LNCAP (cell line): ENCODE measurements at regions not wholly inside any gene's neighbourhood (a gene's known extent, or its start where the extent isn't known, plus 50 kb on each side); places are given as distances from the start of the nearest gene placed in this dataset.

Experiments used
- TF ChIP-seq, protein P1 (sequence below): fragments of 450-650 bp; IDR thresholded peaks from 2 replicates; pipeline ENCODE4 v1.5.1; 2017; ENCODE audit warnings: mild to moderate bottlenecking

DNA sequence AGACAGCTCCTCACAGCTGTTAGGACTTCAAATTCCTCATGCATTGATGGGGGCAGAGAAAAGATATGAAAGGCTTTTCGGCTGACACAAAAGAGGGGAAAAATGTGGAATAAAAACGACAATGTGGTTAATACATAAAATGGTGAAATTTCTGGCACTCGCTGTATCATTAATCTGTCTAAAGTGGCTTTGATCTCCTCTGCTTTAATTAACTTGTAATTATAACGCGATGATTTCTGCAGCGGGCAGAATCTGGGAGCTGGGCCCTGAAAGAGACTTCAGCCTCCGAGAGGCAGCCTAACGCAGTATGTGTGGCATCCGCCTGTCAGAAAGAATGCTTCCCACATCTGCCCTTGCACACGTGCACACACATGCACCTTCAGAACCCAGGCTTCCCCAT lies 144.1 kb upstream of the IGSF21 start:
- TF ChIP-seq, protein P1, sequence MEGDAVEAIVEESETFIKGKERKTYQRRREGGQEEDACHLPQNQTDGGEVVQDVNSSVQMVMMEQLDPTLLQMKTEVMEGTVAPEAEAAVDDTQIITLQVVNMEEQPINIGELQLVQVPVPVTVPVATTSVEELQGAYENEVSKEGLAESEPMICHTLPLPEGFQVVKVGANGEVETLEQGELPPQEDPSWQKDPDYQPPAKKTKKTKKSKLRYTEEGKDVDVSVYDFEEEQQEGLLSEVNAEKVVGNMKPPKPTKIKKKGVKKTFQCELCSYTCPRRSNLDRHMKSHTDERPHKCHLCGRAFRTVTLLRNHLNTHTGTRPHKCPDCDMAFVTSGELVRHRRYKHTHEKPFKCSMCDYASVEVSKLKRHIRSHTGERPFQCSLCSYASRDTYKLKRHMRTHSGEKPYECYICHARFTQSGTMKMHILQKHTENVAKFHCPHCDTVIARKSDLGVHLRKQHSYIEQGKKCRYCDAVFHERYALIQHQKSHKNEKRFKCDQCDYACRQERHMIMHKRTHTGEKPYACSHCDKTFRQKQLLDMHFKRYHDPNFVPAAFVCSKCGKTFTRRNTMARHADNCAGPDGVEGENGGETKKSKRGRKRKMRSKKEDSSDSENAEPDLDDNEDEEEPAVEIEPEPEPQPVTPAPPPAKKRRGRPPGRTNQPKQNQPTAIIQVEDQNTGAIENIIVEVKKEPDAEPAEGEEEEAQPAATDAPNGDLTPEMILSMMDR = no peak

DNA sequence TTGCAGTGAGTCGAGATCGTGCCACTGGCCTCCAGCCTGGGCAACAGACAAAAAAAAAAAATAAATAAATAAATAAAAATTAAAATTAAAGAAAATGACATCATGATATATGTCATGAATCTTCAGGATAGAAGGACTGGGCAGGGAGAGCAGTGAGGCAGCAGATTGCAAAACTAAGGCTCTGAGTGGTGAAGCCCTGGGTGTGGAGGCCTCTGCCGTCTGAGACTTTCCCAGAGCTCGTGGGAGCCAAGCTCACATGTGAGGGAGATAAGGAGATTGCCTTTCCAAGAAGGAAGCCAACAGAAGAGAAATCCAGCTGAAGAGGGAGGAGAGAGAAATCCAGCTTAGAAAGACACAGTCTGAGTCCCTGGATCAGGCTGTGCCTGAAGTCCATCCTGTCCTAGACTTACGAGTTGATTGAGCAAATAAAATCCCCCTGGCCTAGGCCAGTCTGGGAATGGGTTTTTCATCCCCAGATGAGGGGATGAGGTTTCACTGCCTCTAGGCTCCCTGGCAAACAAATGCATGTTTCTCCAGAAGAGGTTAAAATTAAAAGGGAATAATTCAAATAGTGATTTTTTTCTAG lies 142.0 kb upstream of the IGSF21 start:
- TF ChIP-seq, protein P1 = no peak

DNA sequence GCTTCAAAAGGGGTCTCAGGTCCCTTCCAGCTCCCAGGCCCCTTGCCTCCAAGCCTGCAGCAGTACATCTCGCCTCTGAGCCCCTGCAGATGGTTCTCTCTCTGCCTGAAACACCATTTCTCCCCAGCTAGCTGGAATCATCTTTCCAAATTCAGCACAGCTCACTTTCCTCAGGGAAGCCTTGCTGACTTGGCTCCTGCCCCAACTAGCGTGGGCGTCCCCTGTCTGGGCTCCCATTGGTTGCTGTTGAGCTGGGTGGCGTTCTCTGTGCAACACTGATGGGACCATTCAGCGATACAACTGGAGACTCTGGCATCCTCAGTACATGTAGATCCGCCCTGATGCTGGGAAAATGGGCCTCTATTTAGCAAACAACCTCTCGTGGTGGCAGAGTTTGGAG lies 141.3 kb upstream of the IGSF21 start:
- TF ChIP-seq, protein P1 = no peak

DNA sequence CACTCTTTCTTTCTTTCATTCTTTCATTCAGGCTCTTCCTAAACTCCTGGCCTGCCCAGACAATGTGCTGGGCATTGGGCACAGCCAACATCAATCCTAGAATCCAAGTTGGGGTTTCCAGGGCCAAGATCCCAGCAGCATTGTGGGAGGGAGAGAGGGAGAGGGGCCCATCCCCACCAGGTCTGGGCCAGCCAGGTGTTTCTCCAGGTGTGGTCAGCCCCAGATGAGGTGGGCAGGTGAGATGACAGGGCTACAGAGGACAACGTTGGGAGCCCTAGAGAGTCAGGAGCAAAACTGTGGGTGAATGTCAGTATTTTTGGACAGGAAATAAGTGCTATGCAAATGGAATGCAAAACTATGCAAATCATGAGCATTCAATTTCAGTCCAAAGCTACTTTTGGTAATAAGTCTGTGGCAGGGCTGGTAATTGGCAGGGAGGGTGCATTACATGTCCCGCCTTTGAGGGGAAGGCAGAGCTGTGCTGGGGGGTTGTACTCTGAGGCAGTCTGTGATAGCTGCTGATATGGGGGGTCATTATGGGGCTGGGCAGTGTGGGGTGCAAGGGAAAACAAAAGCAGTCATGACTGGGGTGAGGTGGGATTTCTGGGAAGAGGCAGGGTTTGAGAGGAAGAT lies 139.9 kb upstream of the IGSF21 start:
- TF ChIP-seq, protein P1 = no peak

DNA sequence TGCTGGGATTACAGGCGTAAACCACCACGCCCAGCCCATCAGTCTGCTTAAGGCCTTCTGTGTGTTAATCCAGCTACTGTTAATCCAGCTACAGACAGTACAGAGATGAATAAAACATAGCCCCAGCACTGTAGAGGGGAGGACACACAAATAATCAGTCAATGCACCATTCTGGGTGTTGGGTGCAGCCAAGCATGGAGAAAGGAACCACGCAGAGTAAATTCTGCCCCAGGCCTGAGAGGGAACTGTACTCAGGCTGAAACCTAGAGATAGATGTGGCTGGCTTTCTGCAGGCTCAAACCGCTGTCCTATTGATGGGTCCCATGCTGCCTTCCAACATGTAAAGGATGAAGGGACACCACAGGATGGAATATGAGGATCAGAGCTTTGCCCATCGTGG lies 136.8 kb upstream of the IGSF21 start:
- TF ChIP-seq, protein P1 = no peak

DNA sequence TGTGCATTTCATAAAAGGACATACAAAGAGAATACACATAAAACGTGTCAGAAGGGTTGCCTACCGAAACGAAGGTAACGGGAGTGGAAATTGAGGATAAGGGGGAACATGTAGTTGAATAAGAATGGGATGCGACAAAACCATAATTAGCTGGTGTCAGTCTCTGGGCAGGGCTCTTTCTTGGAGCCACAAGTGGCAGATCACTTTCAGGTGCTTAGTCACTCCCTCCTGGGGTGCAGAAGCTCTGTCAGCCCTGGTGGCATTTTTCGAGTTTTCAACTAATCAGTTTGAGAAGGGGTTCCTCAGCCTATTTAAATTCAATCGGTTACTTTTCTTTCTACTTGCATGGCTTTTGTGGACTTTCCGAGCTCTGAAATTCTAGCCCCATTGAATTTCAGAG lies 133.9 kb upstream of the IGSF21 start:
- TF ChIP-seq, protein P1 = no peak

DNA sequence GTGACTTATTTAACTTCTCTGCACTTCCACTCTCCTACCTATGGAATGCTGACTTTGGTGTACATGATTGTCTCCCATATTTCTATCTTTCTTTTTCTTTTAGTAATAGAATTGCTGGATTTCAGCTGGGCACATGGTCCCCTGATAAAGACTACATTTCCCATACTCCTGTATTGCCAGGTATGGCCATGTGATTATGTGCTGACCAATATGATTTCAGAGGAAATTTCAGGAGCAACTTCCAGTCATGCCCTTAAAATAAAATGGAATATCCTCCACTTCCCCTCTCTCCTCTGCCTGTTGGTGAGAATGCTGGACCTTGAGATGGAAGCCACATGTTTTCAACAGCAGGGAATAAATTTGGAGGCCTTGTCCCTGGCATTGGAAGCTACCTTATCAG lies 130.7 kb upstream of the IGSF21 start:
- TF ChIP-seq, protein P1 = no peak

DNA sequence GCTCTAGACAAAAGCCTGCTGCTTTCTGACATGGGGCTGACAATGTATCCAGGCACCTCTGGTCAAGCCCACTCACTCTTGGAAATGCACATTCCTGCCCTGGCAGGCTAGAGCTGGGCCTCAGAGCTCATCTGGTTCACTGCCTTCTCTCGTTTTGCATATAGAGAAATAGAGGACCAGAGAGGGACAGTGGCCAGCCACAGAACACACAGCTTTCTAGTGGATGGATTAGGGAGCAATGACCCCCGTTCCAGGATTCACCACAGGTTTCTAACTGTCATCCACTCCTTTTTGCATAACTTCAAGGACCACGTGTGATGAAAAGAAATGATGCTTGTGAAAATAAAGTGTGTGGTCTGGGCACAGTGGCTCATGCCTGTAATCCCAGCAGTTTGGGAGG lies 129.6 kb upstream of the IGSF21 start:
- TF ChIP-seq, protein P1 = no peak
